ENCODE measurements at regions not wholly inside any gene's neighbourhood (a gene's known extent, or its start where the extent isn't known, plus 50 kb on each side); places are given as distances from the start of the nearest gene placed in this dataset.

DNA sequence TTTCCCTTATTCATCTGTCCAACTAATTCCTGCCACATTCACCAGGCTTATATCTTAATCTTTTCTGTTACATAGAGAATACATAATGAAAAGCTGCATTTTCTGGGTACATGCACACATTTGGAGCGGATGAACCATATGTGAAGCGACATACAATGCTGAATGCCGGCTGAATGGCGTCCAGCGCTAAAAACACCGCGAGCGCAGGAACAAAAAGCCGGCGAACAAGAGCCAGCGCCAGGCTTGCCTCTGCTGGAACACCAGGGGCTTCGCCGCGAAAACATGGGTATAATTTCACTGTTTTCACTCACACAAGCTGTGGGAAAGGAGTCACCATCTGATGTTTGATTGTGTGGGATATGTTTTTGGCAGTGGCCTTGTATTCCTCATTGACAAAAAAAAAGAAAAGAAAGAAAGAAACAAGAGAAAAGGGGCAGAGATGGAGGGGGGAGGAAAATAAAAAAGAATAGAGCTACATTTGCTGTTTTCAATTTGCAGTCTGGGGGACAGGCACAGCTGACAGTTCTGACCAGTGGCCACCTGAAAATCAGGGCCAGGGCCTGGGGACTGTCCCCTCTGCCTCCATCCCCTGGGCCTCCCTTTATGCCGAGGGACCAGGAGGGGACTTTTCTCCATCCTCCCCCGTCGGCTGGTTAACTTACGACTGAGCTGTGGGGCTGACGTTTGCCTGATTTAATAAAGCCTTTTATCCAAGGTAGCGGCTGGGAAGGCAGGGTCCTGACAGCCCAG lies 70.2 kb upstream of the OLIG2 start:
- no CpG with 5 or more reads among the region's 20 CpGs for WGBS (ENCODE audit: extremely low coverage, insufficient coverage, insufficient read length)
- Histone ChIP-seq H3K9ac (ENCODE audit: low read length) (no peak overlapping the region), H3K4ac (ENCODE audit: low read depth, low read length) (no peak overlapping the region), H3K27me3 (ENCODE audit: insufficient read depth, low read length) (no peaks in the 10 kb centered on the region), H3K18ac (ENCODE audit: low read length) (no peak overlapping the region), H2BK120ac (ENCODE audit: insufficient read depth, low read length, poor library complexity) (no peak overlapping the region), H3K14ac (ENCODE audit: low read length) (no peak overlapping the region), H2BK5ac (ENCODE audit: low read depth, low read length, poor library complexity) (no peak overlapping the region), H4K8ac (ENCODE audit: low read depth, low read length) (no peak overlapping the region), H3K4me1 (ENCODE audit: control insufficient read depth in 1 of 2, insufficient read depth in 2 of 2, low read length in 2 of 2) (peaks cover 2% of the 10 kb centered on the region in 2 experiments), H3K79me1 (ENCODE audit: low read length) (no peaks in the 10 kb centered on the region), H3K9me3 (ENCODE audit: insufficient read depth, low read depth, low read length) (no peaks in the 10 kb centered on the region), H2AK5ac (ENCODE audit: low read length) (no peak overlapping the region), H2BK12ac (ENCODE audit: low read length) (no peak overlapping the region), H3K36me3 (ENCODE audit: control insufficient read depth in 1 of 2, insufficient read depth in 2 of 2, low read length in 2 of 2) (no peaks in the 10 kb centered on the region), H3K23ac (ENCODE audit: low read length) (no peak overlapping the region), H2AFZ (ENCODE audit: insufficient read depth, low read length, poor library complexity) (no peak overlapping the region), H3K4me3 (ENCODE audit: low read depth, low read length) (no peak overlapping the region), H3K79me2 (ENCODE audit: control insufficient read depth, insufficient read depth, low read length, poor library complexity) (no peaks in the 10 kb centered on the region), H4K91ac (ENCODE audit: low read depth, low read length) (no peak overlapping the region), H3K27ac (ENCODE audit: low read depth, low read length) (no peak overlapping the region), H4K12ac (ENCODE audit: low read depth, low read length) (no peak overlapping the region), H3K4me2 (ENCODE audit: low read length) (no peak overlapping the region)
- DNase-seq: no peak

DNA sequence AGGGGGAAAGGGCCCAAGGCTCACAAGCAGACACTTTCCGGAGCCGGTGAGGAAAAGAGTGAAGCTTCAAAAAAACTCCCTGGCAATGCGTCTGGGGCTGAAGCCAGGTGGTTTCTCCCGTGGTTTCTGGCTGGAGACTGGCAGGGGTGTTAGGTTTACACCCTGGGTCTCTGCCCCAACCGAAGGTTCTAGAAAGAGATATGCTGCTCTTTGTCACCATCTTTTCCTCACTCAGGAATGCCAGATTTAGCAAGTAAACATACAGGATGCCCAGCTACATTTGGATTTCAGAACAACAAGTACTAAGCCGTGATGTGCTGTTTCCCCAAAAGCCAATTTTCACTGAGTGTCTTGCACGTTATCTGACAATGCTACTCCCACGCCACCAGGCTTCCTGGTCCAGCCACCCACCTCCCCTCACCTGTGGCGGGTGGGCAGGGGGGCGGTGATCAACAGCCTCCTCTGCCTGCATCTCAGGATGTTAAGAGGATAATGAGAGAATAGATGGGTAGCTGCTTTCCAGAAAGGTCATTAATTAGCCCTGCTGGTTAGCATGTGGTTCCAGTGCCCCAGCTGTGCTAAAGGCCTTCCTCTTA lies 69.6 kb upstream of the OLIG2 start:
- no peak overlapping the region for H3K4me3 ChIP-seq (ENCODE audit: low read depth, low read length)
- H3K23ac ChIP-seq (ENCODE audit: low read length): no peak overlapping the region
- H3K4me1 ChIP-seq (ENCODE audit: control insufficient read depth in 1 of 2, insufficient read depth in 2 of 2, low read length in 2 of 2): peaks cover 2% of the 10 kb centered on the region in 2 experiments
- H3K79me2 ChIP-seq (ENCODE audit: control insufficient read depth, insufficient read depth, low read length, poor library complexity): no peaks in the 10 kb centered on the region
- H3K79me1 ChIP-seq (ENCODE audit: low read length): no peaks in the 10 kb centered on the region
- H2BK12ac ChIP-seq (ENCODE audit: low read length): no peak overlapping the region
- H2AFZ ChIP-seq (ENCODE audit: insufficient read depth, low read length, poor library complexity): no peak overlapping the region
- H2BK120ac ChIP-seq (ENCODE audit: insufficient read depth, low read length, poor library complexity): no peak overlapping the region
- H4K8ac ChIP-seq (ENCODE audit: low read depth, low read length): no peak overlapping the region
- H3K4ac ChIP-seq (ENCODE audit: low read depth, low read length): no peak overlapping the region
- WGBS (ENCODE audit: extremely low coverage, insufficient coverage, insufficient read length): no CpG with 5 or more reads among the region's 10 CpGs
- H3K27me3 ChIP-seq (ENCODE audit: insufficient read depth, low read length): no peaks in the 10 kb centered on the region
- H4K12ac ChIP-seq (ENCODE audit: low read depth, low read length): no peak overlapping the region
- H3K4me2 ChIP-seq (ENCODE audit: low read length): no peak overlapping the region
- no peak for DNase-seq
- no peaks in the 10 kb centered on the region for H3K9me3 ChIP-seq (ENCODE audit: insufficient read depth, low read depth, low read length)
- no peak overlapping the region for H3K27ac ChIP-seq (ENCODE audit: low read depth, low read length)
- no peak overlapping the region for H3K18ac ChIP-seq (ENCODE audit: low read length)
- H2AK5ac ChIP-seq (ENCODE audit: low read length): no peak overlapping the region
- H4K91ac ChIP-seq (ENCODE audit: low read depth, low read length): no peak overlapping the region
- no peak overlapping the region for H3K9ac ChIP-seq (ENCODE audit: low read length)
- H3K14ac ChIP-seq (ENCODE audit: low read length): no peak overlapping the region
- H2BK5ac ChIP-seq (ENCODE audit: low read depth, low read length, poor library complexity): no peak overlapping the region
- no peaks in the 10 kb centered on the region for H3K36me3 ChIP-seq (ENCODE audit: control insufficient read depth in 1 of 2, insufficient read depth in 2 of 2, low read length in 2 of 2)

GRCh38 chr21:32957545-32957944 lies 68.2 kb upstream of the OLIG2 start:
- no peak overlapping the region for H2AFZ ChIP-seq (ENCODE audit: insufficient read depth, low read length, poor library complexity)
- no peak overlapping the region for H2BK12ac ChIP-seq (ENCODE audit: low read length)
- no peak for DNase-seq
- H3K9ac ChIP-seq (ENCODE audit: low read length): no peak overlapping the region
- no peak overlapping the region for H3K23ac ChIP-seq (ENCODE audit: low read length)
- H2BK120ac ChIP-seq (ENCODE audit: insufficient read depth, low read length, poor library complexity): no peak overlapping the region
- no peak overlapping the region for H4K91ac ChIP-seq (ENCODE audit: low read depth, low read length)
- H3K79me2 ChIP-seq (ENCODE audit: control insufficient read depth, insufficient read depth, low read length, poor library complexity): no peaks in the 10 kb centered on the region
- no peaks in the 10 kb centered on the region for H3K9me3 ChIP-seq (ENCODE audit: insufficient read depth, low read depth, low read length)
- no peak overlapping the region for H2AK5ac ChIP-seq (ENCODE audit: low read length)
- no peaks in the 10 kb centered on the region for H3K36me3 ChIP-seq (ENCODE audit: control insufficient read depth in 1 of 2, insufficient read depth in 2 of 2, low read length in 2 of 2)
- no peak overlapping the region for H3K18ac ChIP-seq (ENCODE audit: low read length)
- no peak overlapping the region for H3K4me2 ChIP-seq (ENCODE audit: low read length)
- H3K4ac ChIP-seq (ENCODE audit: low read depth, low read length): no peak overlapping the region
- H3K4me1 ChIP-seq (ENCODE audit: control insufficient read depth in 1 of 2, insufficient read depth in 2 of 2, low read length in 2 of 2): peaks cover 2% of the 10 kb centered on the region in 2 experiments
- no peaks in the 10 kb centered on the region for H3K79me1 ChIP-seq (ENCODE audit: low read length)
- H3K4me3 ChIP-seq (ENCODE audit: low read depth, low read length): no peak overlapping the region
- no peak overlapping the region for H4K8ac ChIP-seq (ENCODE audit: low read depth, low read length)
- no peaks in the 10 kb centered on the region for H3K27me3 ChIP-seq (ENCODE audit: insufficient read depth, low read length)
- H3K14ac ChIP-seq (ENCODE audit: low read length): no peak overlapping the region
- H4K12ac ChIP-seq (ENCODE audit: low read depth, low read length): no peak overlapping the region
- WGBS (ENCODE audit: extremely low coverage, insufficient coverage, insufficient read length): no CpG with 5 or more reads among the region's 8 CpGs
- H3K27ac ChIP-seq (ENCODE audit: low read depth, low read length): no peak overlapping the region
- H2BK5ac ChIP-seq (ENCODE audit: low read depth, low read length, poor library complexity): no peak overlapping the region

DNA sequence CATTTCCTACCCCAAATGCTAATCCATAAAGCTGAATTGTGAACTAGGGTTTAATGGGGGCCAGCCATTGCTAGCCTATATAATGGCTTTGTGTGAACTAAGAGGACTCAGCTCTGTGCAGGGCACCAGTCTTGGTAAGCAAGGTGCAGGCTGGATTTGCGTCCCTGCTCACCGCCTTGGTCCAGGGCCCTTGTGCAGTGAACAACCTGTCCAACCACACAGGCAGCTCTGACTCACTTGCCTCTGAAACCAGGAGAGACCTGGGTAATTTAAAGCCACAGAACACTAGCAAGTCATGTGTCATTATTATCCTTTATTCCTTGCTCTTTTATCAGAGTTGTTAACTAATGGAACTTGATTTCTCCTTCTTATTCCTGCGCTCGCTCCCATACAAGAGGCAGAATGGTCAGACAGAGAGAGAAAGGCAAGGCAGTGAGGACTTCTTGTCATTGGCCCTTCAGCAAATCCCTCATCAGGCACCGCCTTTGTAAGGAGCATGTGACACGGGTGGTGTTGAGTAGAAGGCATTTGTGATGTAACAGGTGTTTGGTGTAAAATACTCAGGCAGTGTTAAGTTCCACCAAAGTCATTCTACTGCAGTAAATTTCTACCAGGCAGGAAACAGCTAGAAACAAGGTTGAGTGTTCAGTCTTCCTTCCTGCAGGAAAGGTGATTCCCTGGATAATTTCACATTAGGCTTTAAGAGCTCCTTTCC lies 67.3 kb upstream of the OLIG2 start:
- Histone ChIP-seq H3K23ac (ENCODE audit: low read length) (no peak overlapping the region), H3K14ac (ENCODE audit: low read length) (no peak overlapping the region), H3K36me3 (ENCODE audit: control insufficient read depth in 1 of 2, insufficient read depth in 2 of 2, low read length in 2 of 2) (no peaks in the 10 kb centered on the region), H4K91ac (ENCODE audit: low read depth, low read length) (no peak overlapping the region), H2BK120ac (ENCODE audit: insufficient read depth, low read length, poor library complexity) (no peak overlapping the region), H2BK12ac (ENCODE audit: low read length) (no peak overlapping the region), H3K79me1 (ENCODE audit: low read length) (no peaks in the 10 kb centered on the region), H3K4me1 (ENCODE audit: control insufficient read depth in 1 of 2, insufficient read depth in 2 of 2, low read length in 2 of 2) (peaks cover 2% of the 10 kb centered on the region in 2 experiments), H2AK5ac (ENCODE audit: low read length) (no peak overlapping the region), H3K4me3 (ENCODE audit: low read depth, low read length) (no peak overlapping the region), H4K8ac (ENCODE audit: low read depth, low read length) (no peak overlapping the region), H3K4ac (ENCODE audit: low read depth, low read length) (no peak overlapping the region), H4K12ac (ENCODE audit: low read depth, low read length) (no peak overlapping the region), H3K27me3 (ENCODE audit: insufficient read depth, low read length) (no peaks in the 10 kb centered on the region), H3K27ac (ENCODE audit: low read depth, low read length) (no peak overlapping the region), H3K18ac (ENCODE audit: low read length) (no peak overlapping the region), H3K9me3 (ENCODE audit: insufficient read depth, low read depth, low read length) (no peaks in the 10 kb centered on the region), H3K79me2 (ENCODE audit: control insufficient read depth, insufficient read depth, low read length, poor library complexity) (no peaks in the 10 kb centered on the region), H2BK5ac (ENCODE audit: low read depth, low read length, poor library complexity) (no peak overlapping the region), H2AFZ (ENCODE audit: insufficient read depth, low read length, poor library complexity) (no peak overlapping the region), H3K9ac (ENCODE audit: low read length) (no peak overlapping the region), H3K4me2 (ENCODE audit: low read length) (no peak overlapping the region)
- DNase-seq: peak in 1 of 2 donors; percentile 36
- WGBS (ENCODE audit: extremely low coverage, insufficient coverage, insufficient read length): no CpG with 5 or more reads among the region's 6 CpGs

Measured in trophoblast cell (in vitro differentiated cells and primary cell).